ACHN (cell line): ENCODE measurements at regions not wholly inside any gene's neighbourhood (a gene's known extent, or its start where the extent isn't known, plus 50 kb on each side); places are given as distances from the start of the nearest gene placed in this dataset.
"Not testable (repeated sequence)": the region's sequence is repeated elsewhere in the genome, so short reads cannot be mapped to it uniquely, and the experiment has no call there.

ENCODE experiments used
- DNase-seq: peaks from one replicate; pipeline ENCODE4 v3.0.0-alpha.2; 2015
- in situ Hi-C: cut with HindIII; loops from 2 replicates; pipeline ENCODE4 v1.10.0; 2017; ENCODE audit warnings: low sequenced_read_pairs, low pct_ligation_motif_present, low pct_unique_long_range_greater_than_20kb

- DNase-seq, in situ Hi-C loops: not testable (repeated sequence)
Measured at GRCh38 chr2:57276408-57276807, 770.2 kb upstream of the VRK2 start.

- no peak for DNase-seq
- in situ Hi-C loops: no loop called here
Measured at GRCh38 chr2:57278451-57278850, 768.2 kb upstream of the VRK2 start.

GRCh38 chr2:57291209-57291608 is 755.4 kb upstream of the VRK2 start:
- DNase-seq: no peak
- in situ Hi-C loops: no loop called here

GRCh38 chr2:57296795-57297517 is 749.6 kb upstream of the VRK2 start:
- in situ Hi-C loops: no loop called here
- no peak for DNase-seq

GRCh38 chr2:57313678-57314077 is 732.9 kb upstream of the VRK2 start:
- in situ Hi-C loops: no loop called here
- no peak for DNase-seq

- no peak for DNase-seq
- in situ Hi-C loops: no loop called here
Measured at GRCh38 chr2:57314682-57315081, 731.9 kb upstream of the VRK2 start.

GRCh38 chr2:57330447-57330846 is 716.2 kb upstream of the VRK2 start:
- DNase-seq: peak; percentile 63
- in situ Hi-C loops: no loop called here

- in situ Hi-C loops: no loop called here
Measured at GRCh38 chr2:57333221-57333620, 713.4 kb upstream of the VRK2 start.

GRCh38 chr2:57343391-57344006 is 703.1 kb upstream of the VRK2 start:
- no peak for DNase-seq
- in situ Hi-C loops: no loop called here

More at GRCh38 chr2:57333221-57333620, 713.4 kb upstream of the VRK2 start:
- DNase-seq: no peak

GRCh38 chr2:57368190-57368589 is 678.4 kb upstream of the VRK2 start:
- no peak for DNase-seq
- in situ Hi-C loops: no loop called here

GRCh38 chr2:57370882-57371585 is 675.6 kb upstream of the VRK2 start:
- peak; percentile 5 for DNase-seq
- in situ Hi-C loops: no loop called here

GRCh38 chr2:57372237-57372984 is 674.2 kb upstream of the VRK2 start:
- in situ Hi-C loops: no loop called here
- DNase-seq: no peak

- peak; percentile 42 for DNase-seq
- in situ Hi-C loops: no loop called here
Measured at GRCh38 chr2:57373530-57373929, 673.1 kb upstream of the VRK2 start.

- DNase-seq: peak; percentile 45
- in situ Hi-C loops: no loop called here
Measured at GRCh38 chr2:57376985-57377384, 669.6 kb upstream of the VRK2 start.

GRCh38 chr2:57386305-57386704 is 660.3 kb upstream of the VRK2 start:
- DNase-seq: no peak
- in situ Hi-C loops: no loop called here

GRCh38 chr2:57396355-57397098 is 650.1 kb upstream of the VRK2 start:
- in situ Hi-C loops: no loop called here
- DNase-seq: no peak

GRCh38 chr2:57397550-57398360 is 648.9 kb upstream of the VRK2 start:
- in situ Hi-C loops: no loop called here

GRCh38 chr2:57399057-57399456 is 647.5 kb upstream of the VRK2 start:
- in situ Hi-C loops: no loop called here
- no peak for DNase-seq

More at GRCh38 chr2:57397550-57398360, 648.9 kb upstream of the VRK2 start:
- DNase-seq: no peak
